ENCODE measurements at regions not wholly inside any gene's neighbourhood (a gene's known extent, or its start where the extent isn't known, plus 50 kb on each side); places are given as distances from the start of the nearest gene placed in this dataset.

DNA sequence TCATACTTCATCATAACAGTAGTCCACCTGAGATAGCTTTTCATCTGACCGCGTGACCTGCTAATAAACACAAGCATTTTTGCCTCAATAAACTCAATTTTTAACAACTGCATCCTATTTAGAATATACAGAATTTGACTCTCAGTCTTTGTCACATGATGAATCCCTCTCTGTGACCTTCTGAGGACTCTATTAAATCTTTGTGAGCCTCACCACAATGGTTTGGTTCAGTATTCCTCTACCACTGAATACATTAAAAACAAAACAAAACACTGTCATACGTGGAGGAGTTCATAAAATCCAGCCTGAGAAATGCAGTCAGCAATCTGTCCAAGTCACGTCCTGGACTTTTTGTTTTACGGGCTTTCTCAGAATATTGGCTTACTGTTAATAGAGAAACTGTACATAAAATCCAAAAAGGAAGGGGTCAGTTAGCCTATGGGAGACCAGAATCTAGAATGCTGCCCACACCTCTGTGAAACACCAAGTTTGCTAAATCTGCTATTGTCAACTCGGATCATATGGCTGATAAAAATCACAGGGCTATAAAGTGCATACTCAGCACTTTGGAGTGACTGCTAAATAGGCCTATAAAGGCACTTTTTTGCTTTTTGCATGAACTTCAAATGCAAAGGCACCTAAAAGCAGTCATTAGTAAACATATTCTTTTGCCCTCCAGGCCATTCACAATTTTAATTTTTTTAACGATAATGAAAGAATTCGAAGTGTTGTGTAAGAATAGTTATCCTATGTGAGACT lies 190.3 kb upstream of the HDDC2 start:
- TF ChIP-seq NANOG (IDR thresholded peaks at IDR 0.05; ENCODE audit: borderline replicate concordance) (no peak), ZNF462 (CRISPR knock-in tag; IDR thresholded peaks at IDR 0.05) (no peak), ZNF114 (CRISPR knock-in tag; IDR thresholded peaks at IDR 0.05) (no peak), JUNB (IDR thresholded peaks at IDR 0.05; ENCODE audit: unreplicated experiment) (no peak), CTCF (conservative IDR thresholded peaks at IDR 0.05; ENCODE audit: low read depth in 2 of 2) (no peak), EZH2phosphoT487 (IDR thresholded peaks at IDR 0.05; ENCODE audit: unreplicated experiment) (no peak), EZH2 (IDR thresholded peaks at IDR 0.05; ENCODE audit: low read depth, unreplicated experiment) (no peak), STAT1 (IDR thresholded peaks at IDR 0.05; ENCODE audit: unreplicated experiment) (no peak), CREB1 (CRISPR knock-in tag; IDR thresholded peaks at IDR 0.05; ENCODE audit: low read depth) (no peak), ZNF331 (CRISPR knock-in tag; IDR thresholded peaks at IDR 0.05; ENCODE audit: low read depth) (no peak), POLR2AphosphoS5 (IDR thresholded peaks at IDR 0.05; ENCODE audit: low read depth) (no peak)
- TF ChIP-seq, protein P1, sequence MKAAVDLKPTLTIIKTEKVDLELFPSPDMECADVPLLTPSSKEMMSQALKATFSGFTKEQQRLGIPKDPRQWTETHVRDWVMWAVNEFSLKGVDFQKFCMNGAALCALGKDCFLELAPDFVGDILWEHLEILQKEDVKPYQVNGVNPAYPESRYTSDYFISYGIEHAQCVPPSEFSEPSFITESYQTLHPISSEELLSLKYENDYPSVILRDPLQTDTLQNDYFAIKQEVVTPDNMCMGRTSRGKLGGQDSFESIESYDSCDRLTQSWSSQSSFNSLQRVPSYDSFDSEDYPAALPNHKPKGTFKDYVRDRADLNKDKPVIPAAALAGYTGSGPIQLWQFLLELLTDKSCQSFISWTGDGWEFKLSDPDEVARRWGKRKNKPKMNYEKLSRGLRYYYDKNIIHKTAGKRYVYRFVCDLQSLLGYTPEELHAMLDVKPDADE (IDR thresholded peaks at IDR 0.05): no peak
- TF ChIP-seq, protein P2, sequence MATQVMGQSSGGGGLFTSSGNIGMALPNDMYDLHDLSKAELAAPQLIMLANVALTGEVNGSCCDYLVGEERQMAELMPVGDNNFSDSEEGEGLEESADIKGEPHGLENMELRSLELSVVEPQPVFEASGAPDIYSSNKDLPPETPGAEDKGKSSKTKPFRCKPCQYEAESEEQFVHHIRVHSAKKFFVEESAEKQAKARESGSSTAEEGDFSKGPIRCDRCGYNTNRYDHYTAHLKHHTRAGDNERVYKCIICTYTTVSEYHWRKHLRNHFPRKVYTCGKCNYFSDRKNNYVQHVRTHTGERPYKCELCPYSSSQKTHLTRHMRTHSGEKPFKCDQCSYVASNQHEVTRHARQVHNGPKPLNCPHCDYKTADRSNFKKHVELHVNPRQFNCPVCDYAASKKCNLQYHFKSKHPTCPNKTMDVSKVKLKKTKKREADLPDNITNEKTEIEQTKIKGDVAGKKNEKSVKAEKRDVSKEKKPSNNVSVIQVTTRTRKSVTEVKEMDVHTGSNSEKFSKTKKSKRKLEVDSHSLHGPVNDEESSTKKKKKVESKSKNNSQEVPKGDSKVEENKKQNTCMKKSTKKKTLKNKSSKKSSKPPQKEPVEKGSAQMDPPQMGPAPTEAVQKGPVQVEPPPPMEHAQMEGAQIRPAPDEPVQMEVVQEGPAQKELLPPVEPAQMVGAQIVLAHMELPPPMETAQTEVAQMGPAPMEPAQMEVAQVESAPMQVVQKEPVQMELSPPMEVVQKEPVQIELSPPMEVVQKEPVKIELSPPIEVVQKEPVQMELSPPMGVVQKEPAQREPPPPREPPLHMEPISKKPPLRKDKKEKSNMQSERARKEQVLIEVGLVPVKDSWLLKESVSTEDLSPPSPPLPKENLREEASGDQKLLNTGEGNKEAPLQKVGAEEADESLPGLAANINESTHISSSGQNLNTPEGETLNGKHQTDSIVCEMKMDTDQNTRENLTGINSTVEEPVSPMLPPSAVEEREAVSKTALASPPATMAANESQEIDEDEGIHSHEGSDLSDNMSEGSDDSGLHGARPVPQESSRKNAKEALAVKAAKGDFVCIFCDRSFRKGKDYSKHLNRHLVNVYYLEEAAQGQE (IDR thresholded peaks at IDR 0.05; ENCODE audit: unreplicated experiment): no peak
- Mint-ChIP-seq H3K27ac (no peak overlapping the region), H3K4me3 (no peak overlapping the region), H3K9me3 (no peaks in the 10 kb centered on the region), H3K4me1 (peaks cover 2% of the 10 kb centered on the region; the same call in 2 of the 3 replicates), H3K27me3 (ENCODE audit: insufficient read depth, low read depth, poor library complexity) (no peaks in the 10 kb centered on the region), H3K36me3 (ENCODE audit: low read depth) (no peaks in the 10 kb centered on the region)
- H2AFZ ChIP-seq: no peak overlapping the region
- H3K4me3 ChIP-seq: no peak overlapping the region
- no peaks in the 10 kb centered on the region for H3K9me2 ChIP-seq (ENCODE audit: insufficient read depth)
- no peaks in the 10 kb centered on the region for H3K36me3 ChIP-seq (ENCODE audit: insufficient read depth)
- no peaks in the 10 kb centered on the region for H3K4me1 ChIP-seq (ENCODE audit: insufficient read depth)
- H3F3A ChIP-seq (replicated peaks; ENCODE audit: low read depth): no peaks in the 10 kb centered on the region
- H3K4me2 ChIP-seq: no peak overlapping the region
- ATAC-seq (no peak), DNase-seq (ENCODE audit: low spot score) (no peak)
- H4K20me1 ChIP-seq (replicated peaks; ENCODE audit: insufficient read depth): no peaks in the 10 kb centered on the region
- no peaks in the 10 kb centered on the region for H3K27me3 ChIP-seq (ENCODE audit: insufficient read depth)
- H3K27ac ChIP-seq (ENCODE audit: low read depth): no peak overlapping the region
- H3K79me2 ChIP-seq (replicated peaks; ENCODE audit: insufficient read depth): no peaks in the 10 kb centered on the region

All from GM23338 (cell line).